Retinal pigment epithelial cell (primary cell): ENCODE measurements at regions not wholly inside any gene's neighbourhood (a gene's known extent, or its start where the extent isn't known, plus 50 kb on each side); places are given as distances from the start of the nearest gene placed in this dataset.

Experiments used
- DNase-seq: peaks from one replicate; pipeline ENCODE4 v3.0.0-alpha.2; 2010; ENCODE audit warnings: low read depth
- H3K4me3 ChIP-seq: 2 replicates; pipeline ENCODE4 v1.5.1; 2011; ENCODE audit warnings: mild to moderate bottlenecking, low read length, control low read depth, moderate library complexity
- CTCF ChIP-seq: conservative IDR thresholded peaks from 2 replicates; pipeline ENCODE4 v1.5.1; 2011; ENCODE audit warnings: low read depth, low read length, control low read depth, inconsistent platforms

- no peak overlapping the region for H3K4me3 ChIP-seq
- DNase-seq, result no peak
- no peak for TF ChIP-seq CTCF
Observed at GRCh38 chr21:22096314-22096713, 1098.1 kb downstream of the NCAM2 start.

- DNase-seq, result no peak
- H3K4me3 ChIP-seq, result no peak overlapping the region
- no peak for TF ChIP-seq CTCF
Observed at GRCh38 chr21:22106720-22107410, 1108.7 kb downstream of the NCAM2 start.

DNA sequence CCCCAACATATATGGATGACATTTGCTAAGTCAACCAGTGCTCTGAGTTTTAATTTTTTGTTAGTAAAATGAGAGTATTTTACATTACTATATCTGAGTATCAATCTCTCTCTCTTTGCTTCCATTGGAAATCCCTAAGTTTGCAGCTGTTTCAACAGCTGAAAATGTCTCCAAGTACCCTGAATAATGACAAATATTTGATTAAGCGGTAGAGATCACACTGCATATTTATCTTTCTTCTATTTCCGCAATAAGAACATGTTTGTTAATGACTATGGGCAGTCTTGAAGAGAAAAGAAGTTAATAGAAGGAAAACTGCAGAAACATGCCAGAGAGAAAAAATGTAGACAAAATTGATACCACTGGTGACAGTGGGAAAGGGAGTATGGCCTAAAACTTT is 1117.5 kb downstream of the NCAM2 start:
- H3K4me3 ChIP-seq, result no peak overlapping the region
- no peak for TF ChIP-seq CTCF
- DNase-seq, result no peak

GRCh38 chr21:22120616-22121266 is 1122.5 kb downstream of the NCAM2 start:
- no peak for DNase-seq
- H3K4me3 ChIP-seq, result no peak overlapping the region
- peak; percentile 36 for TF ChIP-seq CTCF

DNA sequence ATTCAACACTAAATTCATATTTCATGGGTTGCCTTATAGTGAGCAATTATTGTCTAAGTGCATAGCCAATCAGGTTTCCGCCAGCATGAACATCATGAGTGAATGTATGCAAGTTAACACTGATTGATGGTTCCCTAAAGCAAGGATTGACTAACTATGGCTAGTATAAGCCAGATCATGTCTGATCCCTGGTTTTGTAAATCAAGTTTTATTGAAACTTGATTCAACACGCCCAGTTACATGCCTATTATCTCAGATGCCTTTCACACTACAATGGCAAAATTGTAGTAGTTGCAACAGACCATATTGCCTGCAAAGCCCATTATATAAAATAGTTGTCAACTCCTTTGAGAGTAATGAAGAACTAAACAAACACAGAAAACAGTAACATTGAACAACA is 1127.4 kb downstream of the NCAM2 start:
- no peak overlapping the region for H3K4me3 ChIP-seq
- TF ChIP-seq CTCF, result no peak
- DNase-seq, result no peak

DNA sequence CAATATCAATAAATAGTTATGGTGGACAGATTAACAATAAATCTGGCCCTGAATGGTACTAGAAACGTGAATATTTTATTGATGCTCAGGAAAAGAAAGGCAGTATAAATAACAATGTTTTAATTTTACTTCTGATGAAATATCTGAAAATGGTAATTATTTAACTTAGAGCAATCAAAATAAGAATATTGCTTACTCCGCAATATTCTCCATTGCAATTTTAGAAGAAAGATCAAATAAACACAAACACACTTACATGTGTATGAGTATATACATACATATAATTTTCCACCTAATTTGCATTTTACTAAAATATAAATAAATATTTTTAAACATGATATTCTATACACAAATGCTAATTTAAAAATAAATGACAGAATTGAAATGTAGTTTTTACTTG is 1130.5 kb downstream of the NCAM2 start:
- no peak overlapping the region for H3K4me3 ChIP-seq
- no peak for DNase-seq
- TF ChIP-seq CTCF, result no peak
